Activated T-cell treated with anti-CD3 and anti-CD28 coated beads, Interleukin-2, amount 50 U/mL, for 24 hours (primary cell): ENCODE measurements at regions not wholly inside any gene's neighbourhood (a gene's known extent, or its start where the extent isn't known, plus 50 kb on each side); places are given as distances from the start of the nearest gene placed in this dataset.
"Not testable (repeated sequence)": the region's sequence is repeated elsewhere in the genome, so short reads cannot be mapped to it uniquely, and the experiment has no call there.

ENCODE experiments used
- DNase-seq: peaks from one replicate; pipeline ENCODE4 v3.0.0-alpha.2; 2020
- H3K27ac Mint-ChIP-seq: 2 replicates; pipeline ENCODE4 v1.8.0; 2020; ENCODE audit warnings: mild to moderate bottlenecking, mixed read lengths
- H3K27me3 Mint-ChIP-seq: 2 replicates; pipeline ENCODE4 v1.8.0; 2020; ENCODE audit warnings: mixed read lengths
- H3K36me3 Mint-ChIP-seq: 2 replicates; pipeline ENCODE4 v1.8.0; 2020; ENCODE audit warnings: low read depth, mixed read lengths
- H3K4me1 Mint-ChIP-seq: 2 replicates; pipeline ENCODE4 v1.8.0; 2020; ENCODE audit warnings: low read depth, mixed read lengths
- H3K4me3 Mint-ChIP-seq: 2 replicates; pipeline ENCODE4 v1.8.0; 2020; ENCODE audit warnings: mild to moderate bottlenecking, moderate library complexity, mixed read lengths
- H3K9me3 Mint-ChIP-seq: 2 replicates; pipeline ENCODE4 v1.8.0; 2020; ENCODE audit warnings: mixed read lengths

- H3K9me3 Mint-ChIP-seq: peaks cover 13% of the 10 kb centered on the region
- no peak for DNase-seq
- no peaks in the 10 kb centered on the region for H3K36me3 Mint-ChIP-seq
- H3K4me3 Mint-ChIP-seq: no peak overlapping the region
- no peaks in the 10 kb centered on the region for H3K4me1 Mint-ChIP-seq
- no peaks in the 10 kb centered on the region for H3K27me3 Mint-ChIP-seq
- H3K27ac Mint-ChIP-seq: no peak overlapping the region
These were observed 964.3 kb upstream of the NUDT12 start for GRCh38 chr5:104526866-104527265.

GRCh38 chr5:104513640-104514072 is 951.1 kb upstream of the NUDT12 start:
- Mint-ChIP-seq H3K4me1 (no peaks in the 10 kb centered on the region), H3K4me3 (no peak overlapping the region), H3K9me3 (peaks cover 10% of the 10 kb centered on the region), H3K27me3 (no peaks in the 10 kb centered on the region), H3K27ac (no peak overlapping the region), H3K36me3 (no peaks in the 10 kb centered on the region)
- DNase-seq: no peak

GRCh38 chr5:104513121-104513602 is 950.6 kb upstream of the NUDT12 start:
- H3K9me3 Mint-ChIP-seq: peaks cover 10% of the 10 kb centered on the region
- H3K27ac Mint-ChIP-seq: no peak overlapping the region
- no peak overlapping the region for H3K4me3 Mint-ChIP-seq
- H3K4me1 Mint-ChIP-seq: no peaks in the 10 kb centered on the region
- no peaks in the 10 kb centered on the region for H3K36me3 Mint-ChIP-seq
- DNase-seq: no peak
- H3K27me3 Mint-ChIP-seq: no peaks in the 10 kb centered on the region

- no peaks in the 10 kb centered on the region for H3K4me1 Mint-ChIP-seq
- DNase-seq: no peak
- peaks cover 10% of the 10 kb centered on the region for H3K9me3 Mint-ChIP-seq
- H3K27ac Mint-ChIP-seq: no peak overlapping the region
- no peaks in the 10 kb centered on the region for H3K36me3 Mint-ChIP-seq
- H3K27me3 Mint-ChIP-seq: no peaks in the 10 kb centered on the region
- H3K4me3 Mint-ChIP-seq: no peak overlapping the region
These were observed 949.7 kb upstream of the NUDT12 start for GRCh38 chr5:104512063-104512825.

GRCh38 chr5:104498281-104498680 is 935.7 kb upstream of the NUDT12 start:
- no peak overlapping the region for H3K27ac Mint-ChIP-seq
- no peaks in the 10 kb centered on the region for H3K36me3 Mint-ChIP-seq
- H3K4me3 Mint-ChIP-seq: no peak overlapping the region
- H3K9me3 Mint-ChIP-seq: peaks cover 5% of the 10 kb centered on the region
- no peaks in the 10 kb centered on the region for H3K27me3 Mint-ChIP-seq
- no peak for DNase-seq
- H3K4me1 Mint-ChIP-seq: no peaks in the 10 kb centered on the region

- peaks cover 5% of the 10 kb centered on the region for H3K9me3 Mint-ChIP-seq
- no peak overlapping the region for H3K4me3 Mint-ChIP-seq
- H3K27me3 Mint-ChIP-seq: no peaks in the 10 kb centered on the region
- no peaks in the 10 kb centered on the region for H3K36me3 Mint-ChIP-seq
- H3K27ac Mint-ChIP-seq: no peak overlapping the region
- H3K4me1 Mint-ChIP-seq: no peaks in the 10 kb centered on the region
- no peak for DNase-seq
These were observed 931.5 kb upstream of the NUDT12 start for GRCh38 chr5:104494083-104494482.

GRCh38 chr5:104472811-104473210 is 910.2 kb upstream of the NUDT12 start:
- Mint-ChIP-seq H3K27me3 (no peaks in the 10 kb centered on the region), H3K27ac (no peak overlapping the region)

GRCh38 chr5:104456122-104456521 is 893.5 kb upstream of the NUDT12 start:
- peaks cover 14% of the 10 kb centered on the region for H3K9me3 Mint-ChIP-seq

More at GRCh38 chr5:104472811-104473210, 910.2 kb upstream of the NUDT12 start:
- peaks cover 15% of the 10 kb centered on the region for H3K9me3 Mint-ChIP-seq
- no peaks in the 10 kb centered on the region for H3K36me3 Mint-ChIP-seq
- DNase-seq: no peak
- H3K4me1 Mint-ChIP-seq: no peaks in the 10 kb centered on the region
- H3K4me3 Mint-ChIP-seq: no peak overlapping the region

GRCh38 chr5:104452550-104452949 is 890.0 kb upstream of the NUDT12 start:
- Mint-ChIP-seq H3K36me3 (no peaks in the 10 kb centered on the region), H3K9me3 (peaks cover 8% of the 10 kb centered on the region), H3K27me3 (no peaks in the 10 kb centered on the region), H3K4me1 (no peaks in the 10 kb centered on the region), H3K4me3 (no peak overlapping the region), H3K27ac (no peak overlapping the region)
- DNase-seq: no peak

More at GRCh38 chr5:104456122-104456521, 893.5 kb upstream of the NUDT12 start:
- Mint-ChIP-seq H3K27ac (no peak overlapping the region), H3K4me1 (no peaks in the 10 kb centered on the region), H3K4me3 (no peak overlapping the region), H3K27me3 (no peaks in the 10 kb centered on the region), H3K36me3 (no peaks in the 10 kb centered on the region)
- DNase-seq: no peak

GRCh38 chr5:104451911-104452310 is 889.3 kb upstream of the NUDT12 start:
- DNase-seq, H3K4me3 Mint-ChIP-seq, H3K27ac Mint-ChIP-seq, H3K27me3 Mint-ChIP-seq, H3K4me1 Mint-ChIP-seq, H3K36me3 Mint-ChIP-seq, H3K9me3 Mint-ChIP-seq: not testable (repeated sequence)

- Mint-ChIP-seq H3K4me3 (no peak overlapping the region), H3K27ac (no peak overlapping the region), H3K4me1 (no peaks in the 10 kb centered on the region), H3K27me3 (no peaks in the 10 kb centered on the region), H3K36me3 (no peaks in the 10 kb centered on the region), H3K9me3 (peaks cover 4% of the 10 kb centered on the region)
- no peak for DNase-seq
These were observed 882.1 kb upstream of the NUDT12 start for GRCh38 chr5:104444656-104445055.

GRCh38 chr5:104443706-104444105 is 881.1 kb upstream of the NUDT12 start:
- Mint-ChIP-seq H3K36me3 (no peaks in the 10 kb centered on the region), H3K27ac (no peak overlapping the region), H3K4me3 (no peak overlapping the region), H3K27me3 (no peaks in the 10 kb centered on the region), H3K9me3 (peaks cover 2% of the 10 kb centered on the region), H3K4me1 (no peaks in the 10 kb centered on the region)
- DNase-seq: no peak

- Mint-ChIP-seq H3K4me1 (no peaks in the 10 kb centered on the region), H3K9me3 (peaks cover 2% of the 10 kb centered on the region), H3K27ac (no peak overlapping the region), H3K36me3 (no peaks in the 10 kb centered on the region), H3K4me3 (no peak overlapping the region), H3K27me3 (no peaks in the 10 kb centered on the region)
- no peak for DNase-seq
These were observed 869.4 kb upstream of the NUDT12 start for GRCh38 chr5:104431981-104432380.

GRCh38 chr5:104431002-104431620 is 868.5 kb upstream of the NUDT12 start:
- Mint-ChIP-seq H3K4me1 (no peaks in the 10 kb centered on the region), H3K9me3 (peaks cover 3% of the 10 kb centered on the region), H3K4me3 (no peak overlapping the region), H3K36me3 (no peaks in the 10 kb centered on the region), H3K27me3 (no peaks in the 10 kb centered on the region), H3K27ac (no peak overlapping the region)
- no peak for DNase-seq

GRCh38 chr5:104429911-104430310 is 867.3 kb upstream of the NUDT12 start:
- Mint-ChIP-seq H3K9me3 (peaks cover 4% of the 10 kb centered on the region), H3K27ac (no peak overlapping the region), H3K27me3 (no peaks in the 10 kb centered on the region), H3K36me3 (no peaks in the 10 kb centered on the region), H3K4me1 (no peaks in the 10 kb centered on the region), H3K4me3 (no peak overlapping the region)
- DNase-seq: no peak
